ENCODE measurements at regions not wholly inside any gene's neighbourhood (a gene's known extent, or its start where the extent isn't known, plus 50 kb on each side); places are given as distances from the start of the nearest gene placed in this dataset.

DNA sequence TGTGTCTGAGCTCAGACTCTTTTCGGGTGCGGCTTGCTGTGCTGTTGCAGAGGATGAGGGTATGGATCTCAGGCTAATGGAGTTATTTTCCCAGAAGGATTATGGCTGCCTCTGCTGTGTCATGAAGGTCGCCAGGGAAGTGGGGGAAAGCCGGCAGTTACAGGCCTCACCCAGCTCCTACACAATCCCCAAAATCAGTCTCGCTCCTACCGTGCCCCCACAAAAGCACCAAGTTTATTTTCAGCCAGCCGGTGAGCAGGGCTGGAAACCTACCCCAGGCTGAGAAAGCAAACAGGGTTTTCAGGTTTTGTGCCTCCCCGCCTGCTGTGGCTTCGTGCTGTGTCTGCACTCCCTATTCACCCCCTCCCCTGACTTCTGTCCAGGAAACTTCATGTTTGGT is 113.3 kb downstream of the SLC24A2 start:
- no peak for ATAC-seq
- peaks cover 4 to 17% of the 10 kb centered on the region in 2 donors for H3K9me3 Mint-ChIP-seq
- no peak overlapping the region for H3K27ac Mint-ChIP-seq

GRCh38 chr9:19666575-19666974 is 122.3 kb downstream of the SLC24A2 start:
- DNase-seq: no peak
- Mint-ChIP-seq H3K4me3 (no peak overlapping the region), H3K9me3 (no peaks in the 10 kb centered on the region)

More for the DNA sequence above, 113.3 kb downstream of the SLC24A2 start:
- peaks cover 32% of the 10 kb centered on the region for H3K27me3 Mint-ChIP-seq
- no peaks in the 10 kb centered on the region for H3K4me1 Mint-ChIP-seq
- H3K4me3 Mint-ChIP-seq: no peak overlapping the region
- DNase-seq: no peak

GRCh38 chr9:19665146-19665863 is 123.5 kb downstream of the SLC24A2 start:
- no peak for DNase-seq
- H3K9me3 Mint-ChIP-seq: no peaks in the 10 kb centered on the region
- no peak overlapping the region for H3K27ac Mint-ChIP-seq
- ATAC-seq: peak; percentile 91
- H3K4me3 Mint-ChIP-seq: no peak overlapping the region
- H3K27me3 Mint-ChIP-seq: peaks cover 21% of the 10 kb centered on the region
- H3K4me1 Mint-ChIP-seq: peaks cover 7% of the 10 kb centered on the region

More at GRCh38 chr9:19666575-19666974, 122.3 kb downstream of the SLC24A2 start:
- Mint-ChIP-seq H3K4me1 (peaks cover 7% of the 10 kb centered on the region), H3K27me3 (peaks cover 20% of the 10 kb centered on the region), H3K27ac (no peak overlapping the region)
- no peak for ATAC-seq

DNA sequence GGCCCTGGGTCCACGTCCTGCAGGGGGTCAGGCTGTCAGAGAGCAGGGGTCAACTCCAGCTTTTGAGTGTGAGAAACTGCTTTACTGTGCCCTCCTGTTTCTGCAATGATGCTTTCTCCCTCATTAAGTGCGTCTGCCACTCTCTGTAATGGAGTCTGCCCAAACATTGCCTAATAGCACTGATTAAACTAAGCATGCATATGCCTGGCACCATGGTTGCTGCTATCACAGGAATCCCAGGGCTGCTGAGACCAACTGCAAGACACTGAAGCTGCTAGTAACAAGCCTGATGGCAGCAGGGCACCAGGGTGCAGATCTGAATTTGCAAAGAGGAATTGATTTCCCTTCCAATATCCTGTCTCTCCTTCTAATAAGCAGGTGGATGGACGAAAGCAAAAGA is 125.3 kb downstream of the SLC24A2 start:
- no peak overlapping the region for H3K27ac Mint-ChIP-seq
- no peak for ATAC-seq
- H3K4me1 Mint-ChIP-seq: peaks cover 7% of the 10 kb centered on the region
- H3K9me3 Mint-ChIP-seq: no peaks in the 10 kb centered on the region
- peaks cover 30% of the 10 kb centered on the region for H3K27me3 Mint-ChIP-seq
- H3K4me3 Mint-ChIP-seq: no peak overlapping the region
- DNase-seq: no peak

DNA sequence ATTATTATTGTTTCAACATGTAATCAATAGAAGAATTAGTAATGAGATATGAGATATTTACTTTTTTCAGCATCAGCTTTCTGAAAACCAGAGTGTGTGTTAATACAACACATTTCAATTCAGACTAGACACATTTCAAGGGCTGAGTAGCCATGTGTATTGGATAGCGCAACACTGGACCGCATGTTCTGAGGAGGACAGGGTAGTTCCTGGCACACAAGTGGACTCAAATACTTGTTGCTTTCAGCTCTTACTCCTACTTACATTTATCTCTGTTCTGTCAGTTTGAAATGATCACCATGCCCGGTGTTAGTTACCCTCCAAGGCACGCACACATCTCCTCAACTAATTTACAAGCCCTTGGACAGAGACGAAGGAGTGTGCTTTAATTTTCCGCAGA is 126.6 kb downstream of the SLC24A2 start:
- no peak overlapping the region for H3K4me3 Mint-ChIP-seq
- no peak for DNase-seq
- ATAC-seq: no peak
- H3K27ac Mint-ChIP-seq: no peak overlapping the region
- H3K9me3 Mint-ChIP-seq: no peaks in the 10 kb centered on the region
- peaks cover 18% of the 10 kb centered on the region for H3K27me3 Mint-ChIP-seq
- H3K4me1 Mint-ChIP-seq: peaks cover 7% of the 10 kb centered on the region

DNA sequence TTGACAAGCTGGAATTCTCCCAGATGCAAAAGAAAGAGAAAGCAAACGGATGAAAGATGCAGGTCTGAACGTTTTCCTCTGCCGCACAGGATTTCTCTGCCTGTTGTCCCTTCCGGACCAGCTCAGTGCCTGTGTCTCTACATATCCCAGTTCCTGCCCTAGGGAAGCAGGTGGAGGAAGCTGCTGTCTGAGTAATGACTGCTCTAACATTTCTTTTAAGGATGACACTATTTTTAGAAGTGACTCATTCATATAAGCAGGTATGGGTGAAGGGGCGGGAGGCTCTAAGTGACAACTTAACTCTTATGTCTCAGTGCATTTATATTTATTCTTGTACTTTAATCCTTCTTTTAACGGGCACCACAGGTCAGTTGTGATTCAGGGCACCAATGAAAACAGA is 128.8 kb downstream of the SLC24A2 start:
- Mint-ChIP-seq H3K27me3 (peaks cover 16% of the 10 kb centered on the region), H3K27ac (no peak overlapping the region), H3K9me3 (no peaks in the 10 kb centered on the region), H3K4me3 (no peak overlapping the region), H3K4me1 (peaks cover 2% of the 10 kb centered on the region)
- no peak for DNase-seq
- ATAC-seq: no peak

DNA sequence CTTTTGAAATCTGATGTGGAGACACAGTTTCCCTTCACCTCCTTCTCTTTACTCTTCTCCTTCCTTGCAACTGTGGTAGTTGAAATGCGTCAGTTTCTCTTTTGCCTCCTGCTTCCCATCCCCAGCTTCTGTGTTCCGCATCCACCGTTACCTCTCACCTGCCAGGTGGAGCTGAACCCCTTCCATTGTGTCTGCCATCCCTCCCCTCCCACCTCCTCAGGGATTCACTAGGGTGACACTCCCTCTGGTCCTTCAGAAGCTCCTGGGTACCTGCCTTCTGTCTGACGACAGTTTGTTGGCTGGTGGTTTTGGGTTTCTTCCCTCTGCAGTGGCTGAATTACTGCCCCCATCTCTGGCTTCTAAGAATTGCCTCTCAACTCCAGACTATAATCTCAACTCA is 132.1 kb downstream of the SLC24A2 start:
- no peaks in the 10 kb centered on the region for H3K9me3 Mint-ChIP-seq
- no peak overlapping the region for H3K27ac Mint-ChIP-seq
- no peak overlapping the region for H3K4me3 Mint-ChIP-seq
- ATAC-seq: no peak
- DNase-seq: no peak
- peaks cover 23% of the 10 kb centered on the region for H3K27me3 Mint-ChIP-seq
- H3K4me1 Mint-ChIP-seq: no peaks in the 10 kb centered on the region

DNA sequence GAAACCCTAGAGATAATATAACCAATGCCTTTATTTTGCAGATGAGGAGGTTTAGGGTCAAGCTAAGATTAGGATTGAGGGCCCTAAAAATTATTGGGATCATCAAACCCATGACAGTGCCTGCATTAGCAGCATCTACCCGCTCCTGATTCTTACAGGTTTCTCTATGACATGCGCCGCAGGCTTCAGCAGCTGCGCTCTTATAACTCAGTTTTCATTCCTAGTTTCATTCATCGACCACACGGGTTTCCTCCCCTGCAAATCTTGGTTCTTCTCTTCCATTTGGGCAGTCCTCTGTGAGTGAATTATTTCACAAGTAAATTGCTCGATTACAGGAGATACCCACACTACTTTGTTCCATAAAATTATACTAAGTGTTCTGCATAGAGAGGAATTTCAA is 137.2 kb downstream of the SLC24A2 start:
- H3K4me1 Mint-ChIP-seq: no peaks in the 10 kb centered on the region
- no peak overlapping the region for H3K4me3 Mint-ChIP-seq
- peaks cover 22% of the 10 kb centered on the region for H3K27me3 Mint-ChIP-seq
- no peak for DNase-seq
- H3K9me3 Mint-ChIP-seq: no peaks in the 10 kb centered on the region
- no peak for ATAC-seq
- no peak overlapping the region for H3K27ac Mint-ChIP-seq

DNA sequence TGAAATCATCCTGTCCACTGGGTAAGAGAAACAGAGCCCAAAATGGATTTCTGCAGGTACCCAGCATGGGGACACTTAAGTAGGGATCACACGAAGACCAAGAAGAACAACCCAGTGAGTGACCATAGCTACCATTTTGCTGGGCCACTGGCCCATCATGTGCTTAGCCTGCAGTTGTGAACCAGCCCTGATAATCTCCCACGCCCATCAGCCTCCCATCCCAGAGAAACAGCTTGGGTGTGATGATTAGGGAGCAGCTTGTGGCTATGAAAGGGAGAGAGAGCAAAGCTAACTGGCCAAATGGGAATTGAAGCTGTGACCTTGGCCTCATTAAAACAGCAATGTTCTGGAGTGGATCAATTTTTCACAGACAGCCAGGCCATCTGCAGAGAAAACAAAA is 138.5 kb downstream of the SLC24A2 start:
- no peak overlapping the region for H3K27ac Mint-ChIP-seq
- DNase-seq (no peak), ATAC-seq (no peak)
- H3K27me3 Mint-ChIP-seq: peaks cover 28% of the 10 kb centered on the region
- H3K4me1 Mint-ChIP-seq: no peaks in the 10 kb centered on the region
- no peak overlapping the region for H3K4me3 Mint-ChIP-seq
- H3K9me3 Mint-ChIP-seq: no peaks in the 10 kb centered on the region

- ATAC-seq (no peak), DNase-seq (no peak)
- Mint-ChIP-seq H3K4me1 (no peaks in the 10 kb centered on the region), H3K4me3 (no peak overlapping the region), H3K9me3 (no peaks in the 10 kb centered on the region), H3K27me3 (peaks cover 28% of the 10 kb centered on the region), H3K27ac (no peak overlapping the region)
Observed at GRCh38 chr9:19649336-19650041, 139.3 kb downstream of the SLC24A2 start.

GRCh38 chr9:19648672-19649071 is 140.2 kb downstream of the SLC24A2 start:
- Mint-ChIP-seq H3K4me1 (no peaks in the 10 kb centered on the region), H3K27me3 (peaks cover 28% of the 10 kb centered on the region), H3K27ac (no peak overlapping the region), H3K9me3 (no peaks in the 10 kb centered on the region), H3K4me3 (no peak overlapping the region)
- DNase-seq (no peak), ATAC-seq (no peak)

DNA sequence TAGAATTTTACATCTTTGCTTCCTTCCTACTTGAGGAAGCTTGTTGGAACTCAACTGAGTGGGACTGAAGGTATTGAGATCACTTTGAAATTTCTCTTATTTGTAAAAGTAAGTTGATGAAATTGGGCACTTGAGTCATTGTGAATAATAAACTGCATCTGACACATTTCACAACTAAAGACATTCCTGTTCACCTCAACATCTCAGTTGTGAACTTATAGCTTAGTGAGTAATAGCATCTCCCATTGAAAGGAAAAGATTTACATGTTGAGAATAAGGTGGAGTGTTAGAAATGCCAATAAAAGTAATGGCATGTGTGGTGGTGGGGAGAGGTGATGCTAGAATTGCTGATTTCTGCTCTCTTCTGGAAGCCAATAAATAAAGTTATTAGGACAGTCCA is 145.0 kb downstream of the SLC24A2 start:
- no peak for ATAC-seq
- no peaks in the 10 kb centered on the region for H3K9me3 Mint-ChIP-seq
- H3K4me1 Mint-ChIP-seq: no peaks in the 10 kb centered on the region
- peaks cover 21% of the 10 kb centered on the region for H3K27me3 Mint-ChIP-seq
- DNase-seq: no peak
- no peak overlapping the region for H3K4me3 Mint-ChIP-seq
- no peak overlapping the region for H3K27ac Mint-ChIP-seq

GRCh38 chr9:19642256-19642655 is 146.6 kb downstream of the SLC24A2 start:
- Mint-ChIP-seq H3K27me3 (peaks cover 20% of the 10 kb centered on the region), H3K4me1 (no peaks in the 10 kb centered on the region), H3K4me3 (no peak overlapping the region), H3K9me3 (no peaks in the 10 kb centered on the region), H3K27ac (no peak overlapping the region)
- no peak for DNase-seq
- peak; percentile 58 for ATAC-seq

- peaks cover 9% of the 10 kb centered on the region for H3K27me3 Mint-ChIP-seq
- ATAC-seq: no peak
- H3K27ac Mint-ChIP-seq: no peak overlapping the region
- H3K9me3 Mint-ChIP-seq: no peaks in the 10 kb centered on the region
- H3K4me3 Mint-ChIP-seq: no peak overlapping the region
- H3K4me1 Mint-ChIP-seq: no peaks in the 10 kb centered on the region
- DNase-seq: no peak
Observed at GRCh38 chr9:19641046-19641445, 147.8 kb downstream of the SLC24A2 start.

- H3K4me3 Mint-ChIP-seq: no peak overlapping the region
Observed at GRCh38 chr9:19640014-19640413, 148.8 kb downstream of the SLC24A2 start.

DNA sequence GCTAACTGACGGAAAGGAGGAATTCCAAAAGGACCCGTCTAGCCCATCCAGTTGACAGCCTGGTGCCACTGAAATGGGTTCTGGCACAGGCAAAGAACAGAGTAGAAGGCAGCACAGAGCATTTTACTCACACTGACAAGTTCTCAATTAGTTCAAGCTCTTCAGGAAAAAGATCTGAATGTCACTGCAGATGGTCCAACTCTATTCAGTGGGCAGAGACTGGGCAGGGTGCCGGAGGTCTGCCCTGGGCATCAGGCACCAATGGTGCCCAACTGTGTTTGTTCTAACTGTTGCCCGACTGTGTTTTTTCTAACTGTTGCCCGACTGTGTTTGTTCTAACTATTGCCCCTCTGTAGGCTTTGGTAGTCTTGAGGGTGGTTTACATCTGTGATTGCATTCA is 151.8 kb downstream of the SLC24A2 start:
- no peak for DNase-seq
- H3K4me3 Mint-ChIP-seq: no peak overlapping the region
- H3K4me1 Mint-ChIP-seq: no peaks in the 10 kb centered on the region
- no peak overlapping the region for H3K27ac Mint-ChIP-seq
- peaks cover 5% of the 10 kb centered on the region for H3K27me3 Mint-ChIP-seq
- no peak for ATAC-seq
- no peaks in the 10 kb centered on the region for H3K9me3 Mint-ChIP-seq

More at GRCh38 chr9:19640014-19640413, 148.8 kb downstream of the SLC24A2 start:
- ATAC-seq (no peak), DNase-seq (no peak)
- Mint-ChIP-seq H3K4me1 (no peaks in the 10 kb centered on the region), H3K27ac (no peak overlapping the region), H3K9me3 (no peaks in the 10 kb centered on the region), H3K27me3 (peaks cover 9% of the 10 kb centered on the region)

Data from stimulated activated naive CD8-positive, alpha-beta T cell treated with anti-CD3 and anti-CD28 coated beads, Interleukin-15, amount 100 ng/mL, for 72 hours (primary cell).